SH-SY5Y (cell line): ENCODE measurements at regions not wholly inside any gene's neighbourhood (a gene's known extent, or its start where the extent isn't known, plus 50 kb on each side); places are given as distances from the start of the nearest gene placed in this dataset.

Experiments used
- GATA2 ChIP-seq: IDR thresholded peaks from 2 replicates; pipeline ENCODE4 v1.6.1; 2011; ENCODE audit warnings: mild to moderate bottlenecking, low read depth, low read length
- GATA3 ChIP-seq: IDR thresholded peaks from 2 replicates; pipeline ENCODE4 v1.6.1; 2011; ENCODE audit warnings: low read depth, mild to moderate bottlenecking, low read length, moderate library complexity

- TF ChIP-seq GATA2 (no peak), GATA3 (no peak)
Observed at GRCh38 chr18:78595924-78596573, 383.6 kb upstream of the SALL3 start.
